ENCODE measurements at regions not wholly inside any gene's neighbourhood (a gene's known extent, or its start where the extent isn't known, plus 50 kb on each side); places are given as distances from the start of the nearest gene placed in this dataset.

DNA sequence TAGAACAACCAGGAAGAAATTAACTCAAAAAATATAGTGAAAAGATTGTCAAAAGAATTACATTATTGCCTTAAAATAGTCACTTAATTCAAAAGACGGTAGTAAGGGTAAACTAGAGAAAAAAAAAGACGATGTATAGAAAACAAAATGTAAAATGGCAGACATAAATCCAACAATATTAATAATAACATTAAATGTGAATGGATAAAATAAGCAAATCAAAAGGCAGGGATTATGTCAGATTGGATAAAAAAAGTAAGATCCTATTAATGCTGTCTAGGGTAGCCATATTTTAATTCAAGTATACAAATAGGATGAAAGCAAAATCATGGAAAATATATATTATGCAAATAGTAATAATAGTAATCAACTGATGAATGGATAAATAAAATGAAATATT is 134.0 kb upstream of the ADCY2 start:
- TF ChIP-seq CTCF (IDR thresholded peaks at IDR 0.05) (no peak), EZH2 (IDR thresholded peaks at IDR 0.05; ENCODE audit: borderline replicate concordance, insufficient read depth, low read depth, low read length, poor library complexity, severe bottlenecking) (no peak)
